Mesenchymal stem cell (in vitro differentiated cells and primary cell): ENCODE measurements at regions not wholly inside any gene's neighbourhood (a gene's known extent, or its start where the extent isn't known, plus 50 kb on each side); places are given as distances from the start of the nearest gene placed in this dataset.

Experiments
- DNase-seq: peaks from one replicate; pipeline ENCODE4 v3.0.0-alpha.2; 2013
- H2AFZ ChIP-seq: one replicate; pipeline ENCODE4 v1.6.1; 2013; ENCODE audit warnings: low read depth, mild to moderate bottlenecking, control low read depth, inconsistent platforms, low read length, moderate library complexity
- H2AK5ac ChIP-seq: 2 replicates; pipeline ENCODE4 v1.6.1; 2013; ENCODE audit warnings: low read length, moderate library complexity, mild to moderate bottlenecking, inconsistent platforms; ENCODE audit not compliant: severe bottlenecking
- H2BK120ac ChIP-seq: one replicate; pipeline ENCODE4 v1.6.1; 2013; ENCODE audit warnings: low read depth, mild to moderate bottlenecking, inconsistent platforms, low read length, moderate library complexity
- H2BK12ac ChIP-seq, 2 experiments: one replicate each; pipeline ENCODE4 v1.6.1; 2013; ENCODE audit warnings: inconsistent platforms in 2 of 2, low read length in 2 of 2, mild to moderate bottlenecking in 2 of 2, moderate library complexity in 2 of 2, control low read depth in 1 of 2
- H2BK15ac ChIP-seq: one replicate; pipeline ENCODE4 v1.6.1; 2013; ENCODE audit warnings: mild to moderate bottlenecking, low read depth, inconsistent platforms; ENCODE audit not compliant: poor library complexity, severe bottlenecking
- H2BK5ac ChIP-seq: 2 replicates; pipeline ENCODE4 v1.6.1; 2013; ENCODE audit warnings: low read depth, mild to moderate bottlenecking, low read length, control low read depth, inconsistent platforms; ENCODE audit not compliant: poor library complexity, severe bottlenecking
- H3K14ac ChIP-seq, 2 experiments: one replicate each; pipeline ENCODE4 v1.6.1; 2013; ENCODE audit warnings: inconsistent platforms in 2 of 2, low read length in 2 of 2, control low read depth in 1 of 2, mild to moderate bottlenecking in 1 of 2, moderate library complexity in 1 of 2
- H3K18ac ChIP-seq, 2 experiments: one replicate each; pipeline ENCODE4 v1.6.1; 2013; ENCODE audit warnings: inconsistent platforms in 2 of 2, low read length in 2 of 2, control low read depth in 1 of 2, low read depth in 1 of 2, mild to moderate bottlenecking in 1 of 2
- H3K23ac ChIP-seq, 2 experiments: one replicate each; pipeline ENCODE4 v1.6.1; 2013; ENCODE audit warnings: inconsistent platforms in 2 of 2, low read length in 2 of 2, mild to moderate bottlenecking in 2 of 2, moderate library complexity in 2 of 2, control low read depth in 1 of 2
- H3K27ac ChIP-seq: 2 replicates; pipeline ENCODE4 v1.5.1; 2013; ENCODE audit warnings: mild to moderate bottlenecking, moderate library complexity, low read length, control low read depth, inconsistent platforms; ENCODE audit not compliant: poor library complexity, severe bottlenecking
- H3K27me3 ChIP-seq, 2 experiments: 2 replicates each; pipeline versions ENCODE4 v1.6.1 to v1.7.0; 2013; ENCODE audit warnings: low read length in 2 of 2, mild to moderate bottlenecking in 2 of 2, moderate library complexity in 2 of 2, control low read depth in 1 of 2, inconsistent platforms in 1 of 2; ENCODE audit not compliant: control insufficient read depth in 1 of 2, insufficient read depth in 1 of 2
- H3K36me3 ChIP-seq, 2 experiments: 2 replicates each; pipeline versions ENCODE4 v1.6.1 to v1.7.0; 2013; ENCODE audit warnings: low read length in 2 of 2, control low read depth in 1 of 2, inconsistent platforms in 1 of 2, low read depth in 1 of 2, mild to moderate bottlenecking in 1 of 2; ENCODE audit not compliant: insufficient read depth in 2 of 2, control insufficient read depth in 1 of 2
- H3K4ac ChIP-seq, 2 experiments: one replicate each; pipeline ENCODE4 v1.6.1; 2013; ENCODE audit warnings: inconsistent platforms in 2 of 2, low read length in 2 of 2, mild to moderate bottlenecking in 2 of 2, moderate library complexity in 2 of 2, control low read depth in 1 of 2, low read depth in 1 of 2
- H3K4me1 ChIP-seq: 2 replicates; pipeline ENCODE4 v1.6.1; 2013; ENCODE audit warnings: low read depth, low read length, control low read depth; ENCODE audit not compliant: control insufficient read depth, insufficient read depth
- H3K4me2 ChIP-seq: 2 replicates; pipeline ENCODE4 v1.6.1; 2013; ENCODE audit warnings: low read length, mild to moderate bottlenecking, inconsistent platforms; ENCODE audit not compliant: poor library complexity, severe bottlenecking
- H3K4me3 ChIP-seq, 2 experiments: 2 replicates each; pipeline versions ENCODE4 v1.5.1 to v1.7.0; 2013; ENCODE audit warnings: low read length in 2 of 2, mild to moderate bottlenecking in 2 of 2, control low read depth in 1 of 2, low read depth in 1 of 2; ENCODE audit not compliant: insufficient read depth in 1 of 2
- H3K79me1 ChIP-seq: replicated peaks from 2 replicates; pipeline ENCODE4 v1.6.1; 2013; ENCODE audit warnings: mild to moderate bottlenecking, control low read depth, low read length, inconsistent platforms; ENCODE audit not compliant: poor library complexity, severe bottlenecking
- H3K9ac ChIP-seq: 2 replicates; pipeline ENCODE4 v1.7.0; 2013; ENCODE audit warnings: mild to moderate bottlenecking, low read length, moderate library complexity
- H3K9me3 ChIP-seq: 2 replicates; pipeline ENCODE4 v1.7.0; 2013; ENCODE audit warnings: mild to moderate bottlenecking, low read length; ENCODE audit not compliant: control insufficient read depth
- H4K8ac ChIP-seq: one replicate; pipeline ENCODE4 v1.6.1; 2013; ENCODE audit warnings: inconsistent platforms, mild to moderate bottlenecking, low read length, moderate library complexity
- H4K91ac ChIP-seq: one replicate; pipeline ENCODE4 v1.6.1; 2013; ENCODE audit warnings: mild to moderate bottlenecking, low read length, inconsistent platforms
- WGBS: methylation state at CpG from one replicate; pipeline ENCODE4 v1.1.7; 2013; ENCODE audit warnings: mixed read lengths; 5-methylcytosine and 5-hydroxymethylcytosine counted together

GRCh38 chr1:29786791-29787732, 550.7 kb downstream of the PTPRU start:
- Histone ChIP-seq H2AFZ (no peak overlapping the region), H3K79me1 (no peaks in the 10 kb centered on the region), H3K9me3 (no peaks in the 10 kb centered on the region), H3K9ac (no peak overlapping the region), H3K23ac (no peak overlapping the region), H2BK12ac (no peak overlapping the region), H3K4me3 (no peak overlapping the region), H4K91ac (no peak overlapping the region), H3K4me2 (no peak overlapping the region), H3K4me1 (no peaks in the 10 kb centered on the region), H3K18ac (no peak overlapping the region), H4K8ac (no peak overlapping the region), H2AK5ac (no peak overlapping the region), H2BK5ac (no peak overlapping the region), H3K4ac (no peak overlapping the region), H3K27me3 (peaks cover 0 to 38% of the 10 kb centered on the region in 2 experiments), H3K14ac (no peak overlapping the region), H2BK120ac (no peak overlapping the region), H3K27ac (no peak overlapping the region), H3K36me3 (no peaks in the 10 kb centered on the region), H2BK15ac (no peak overlapping the region)
- DNase-seq = no peak
- 70% methylated on average over 13 of the region's 13 CpGs for WGBS

DNA sequence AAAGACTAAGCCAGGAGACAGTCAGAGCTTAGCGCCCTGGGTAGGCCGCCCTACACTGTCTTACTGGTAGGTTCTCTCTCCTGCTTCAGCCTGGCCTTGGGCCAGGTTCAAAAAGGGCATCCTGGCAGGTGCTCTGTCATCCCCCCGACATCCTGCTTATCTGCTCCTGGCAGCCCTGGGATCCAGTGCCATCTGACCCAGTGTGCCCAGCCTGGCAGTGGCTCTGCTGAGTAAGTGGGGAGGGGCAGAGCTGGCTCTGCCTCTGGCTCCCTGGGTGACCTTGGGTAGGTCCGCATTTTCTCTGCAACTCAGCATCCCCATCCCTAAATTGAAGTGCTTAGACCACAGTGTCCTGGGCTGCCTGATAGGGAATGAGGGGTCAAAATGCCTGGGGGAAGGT, 549.9 kb downstream of the PTPRU start:
- Histone ChIP-seq H3K18ac (no peak overlapping the region), H2BK15ac (no peak overlapping the region), H3K23ac (no peak overlapping the region), H3K9me3 (no peaks in the 10 kb centered on the region), H2AK5ac (no peak overlapping the region), H3K27me3 (peaks cover 0 to 45% of the 10 kb centered on the region in 2 experiments), H3K79me1 (no peaks in the 10 kb centered on the region), H3K9ac (no peak overlapping the region), H2BK12ac (no peak overlapping the region), H3K4me3 (no peak overlapping the region), H2AFZ (no peak overlapping the region), H3K27ac (no peak overlapping the region), H3K14ac (no peak overlapping the region), H3K4me1 (no peaks in the 10 kb centered on the region), H2BK120ac (no peak overlapping the region), H2BK5ac (no peak overlapping the region), H3K4ac (no peak overlapping the region), H4K8ac (no peak overlapping the region), H3K36me3 (no peaks in the 10 kb centered on the region), H4K91ac (no peak overlapping the region), H3K4me2 (no peak overlapping the region)
- no peak for DNase-seq
- 80% methylated on average over 4 of the region's 4 CpGs for WGBS

- Histone ChIP-seq H2AFZ (no peak overlapping the region), H2BK15ac (no peak overlapping the region), H4K8ac (no peak overlapping the region), H4K91ac (no peak overlapping the region), H2BK12ac (no peak overlapping the region), H3K4me1 (no peaks in the 10 kb centered on the region), H3K36me3 (no peaks in the 10 kb centered on the region), H3K23ac (no peak overlapping the region), H3K4me3 (no peak overlapping the region), H3K4me2 (no peak overlapping the region), H3K79me1 (no peaks in the 10 kb centered on the region), H2AK5ac (no peak overlapping the region), H3K9ac (no peak overlapping the region), H3K4ac (no peak overlapping the region), H3K9me3 (no peaks in the 10 kb centered on the region), H3K18ac (no peak overlapping the region), H3K14ac (no peak overlapping the region), H2BK120ac (no peak overlapping the region), H3K27ac (no peak overlapping the region), H2BK5ac (no peak overlapping the region), H3K27me3 (peaks cover 0 to 47% of the 10 kb centered on the region in 2 experiments)
- WGBS = 86% methylated on average over 5 of the region's 5 CpGs
- no peak for DNase-seq
Observed at GRCh38 chr1:29785554-29785953, 549.2 kb downstream of the PTPRU start.

- no peak overlapping the region for H3K23ac ChIP-seq
- no peak overlapping the region for H2BK5ac ChIP-seq
- H2BK12ac ChIP-seq = no peak overlapping the region
- 76% methylated on average over 7 of the region's 7 CpGs for WGBS
- no peak overlapping the region for H2AK5ac ChIP-seq
- no peaks in the 10 kb centered on the region for H3K79me1 ChIP-seq
- peaks cover 0 to 51% of the 10 kb centered on the region in 2 experiments for H3K27me3 ChIP-seq
- H3K9ac ChIP-seq = no peak overlapping the region
- no peaks in the 10 kb centered on the region for H3K4me1 ChIP-seq
- H2AFZ ChIP-seq = no peak overlapping the region
- no peak overlapping the region for H3K18ac ChIP-seq
- no peak overlapping the region for H3K4ac ChIP-seq
- H4K8ac ChIP-seq = no peak overlapping the region
- no peak overlapping the region for H2BK120ac ChIP-seq
- no peak overlapping the region for H2BK15ac ChIP-seq
- H3K9me3 ChIP-seq = no peaks in the 10 kb centered on the region
- DNase-seq = no peak
- H3K4me3 ChIP-seq = no peak overlapping the region
- no peak overlapping the region for H3K27ac ChIP-seq
- no peak overlapping the region for H4K91ac ChIP-seq
- H3K14ac ChIP-seq = no peak overlapping the region
- H3K36me3 ChIP-seq = no peaks in the 10 kb centered on the region
- H3K4me2 ChIP-seq = no peak overlapping the region
Observed at GRCh38 chr1:29785137-29785527, 548.8 kb downstream of the PTPRU start.
